NCI-H2171 (cell line): ENCODE measurements at regions not wholly inside any gene's neighbourhood (a gene's known extent, or its start where the extent isn't known, plus 50 kb on each side); places are given as distances from the start of the nearest gene placed in this dataset.
A peak's percentile ranks its signal among the peaks of the same experiment; 100 is the strongest.

Experiments used
- DNase-seq: peaks from one replicate; lab custom pipeline; 2025; lab: John Stamatoyannopoulos, UW

GRCh38 chr2:200013906-200014305, 58.5 kb downstream of the MAIP1 start:
- DNase-seq = no peak

GRCh38 chr2:200021449-200022114, 66.2 kb downstream of the MAIP1 start:
- no peak for DNase-seq

- no peak for DNase-seq
Measured at GRCh38 chr2:200022511-200022910, 67.1 kb downstream of the MAIP1 start.

- no peak for DNase-seq
Measured at GRCh38 chr2:200023570-200023969, 68.2 kb downstream of the MAIP1 start.

- no peak for DNase-seq
Measured at GRCh38 chr2:200025717-200026116, 70.3 kb downstream of the MAIP1 start.

- no peak for DNase-seq
Measured at GRCh38 chr2:200026332-200027230, 71.2 kb downstream of the MAIP1 start.

GRCh38 chr2:200028998-200029397, 73.6 kb downstream of the MAIP1 start:
- DNase-seq = no peak

GRCh38 chr2:200032895-200033294, 77.5 kb downstream of the MAIP1 start:
- no peak for DNase-seq

- peak; percentile 14 for DNase-seq
Measured at GRCh38 chr2:200033929-200034328, 78.5 kb downstream of the MAIP1 start.

GRCh38 chr2:200034816-200035215, 79.4 kb downstream of the MAIP1 start:
- DNase-seq = no peak

GRCh38 chr2:200039724-200040650, 84.6 kb downstream of the MAIP1 start:
- DNase-seq = peak; percentile 31

GRCh38 chr2:200040831-200041230, 85.4 kb downstream of the MAIP1 start:
- DNase-seq = no peak

- DNase-seq = no peak
Measured at GRCh38 chr2:200041639-200042038, 86.3 kb downstream of the MAIP1 start.

- no peak for DNase-seq
Measured at GRCh38 chr2:200042102-200042735, 86.8 kb downstream of the MAIP1 start.

- no peak for DNase-seq
Measured at GRCh38 chr2:200042944-200043343, 87.6 kb downstream of the MAIP1 start.

- DNase-seq = no peak
Measured at GRCh38 chr2:200044453-200044852, 89.1 kb downstream of the MAIP1 start.

GRCh38 chr2:200048421-200048820, 93.0 kb downstream of the MAIP1 start:
- DNase-seq = no peak

GRCh38 chr2:200049086-200049485, 93.7 kb downstream of the MAIP1 start:
- no peak for DNase-seq

- no peak for DNase-seq
Measured at GRCh38 chr2:200050921-200051610, 95.7 kb downstream of the MAIP1 start.

- DNase-seq = no peak
Measured at GRCh38 chr2:200051611-200051945, 96.2 kb downstream of the MAIP1 start.

- DNase-seq = no peak
Measured at GRCh38 chr2:200052627-200053026, 97.2 kb downstream of the MAIP1 start.
